Gastroesophageal sphincter (tissue), 4 donors: ENCODE measurements at regions not wholly inside any gene's neighbourhood (a gene's known extent, or its start where the extent isn't known, plus 50 kb on each side); places are given as distances from the start of the nearest gene placed in this dataset.
"Not testable (repeated sequence)": the region's sequence is repeated elsewhere in the genome, so short reads cannot be mapped to it uniquely, and the experiment has no call there.

Source experiments
- ATAC-seq: fragments of 150-250 bp; one replicate; pipeline ENCODE4 v1.9.1; 2016; ENCODE audit warnings: mild to moderate bottlenecking, moderate library complexity
- H3K27ac ChIP-seq, 4 donors: fragments of 200-600 bp; sonication (generic) in 3 of 4; 1 replicate in 3 of 4; 2 replicates in 1 of 4; pipeline ENCODE4 v1.5.1; 2016 to 2019
- H3K27me3 ChIP-seq: fragments of 200-600 bp; sonication (generic); one replicate; pipeline ENCODE4 v1.5.1; 2019
- H3K36me3 ChIP-seq, 2 donors: fragments of 200-600 bp; sonication (generic); one replicate each; pipeline ENCODE4 v1.5.1; 2019; ENCODE audit warnings: control low read depth in 1 of 2
- H3K4me1 ChIP-seq, 3 donors: fragments of 200-600 bp; sonication (generic); 1 replicate in 2 of 3; 2 replicates in 1 of 3; pipeline ENCODE4 v1.5.1; 2016 to 2019; ENCODE audit warnings: control low read depth in 2 of 3
- H3K4me3 ChIP-seq, 2 donors: fragments of 200-600 bp; sonication (generic); one replicate each; pipeline ENCODE4 v1.5.1; 2019; ENCODE audit warnings: mild to moderate bottlenecking in 1 of 2, moderate library complexity in 1 of 2
- H3K9me3 ChIP-seq, 3 donors: fragments of 200-600 bp; sonication (generic); one replicate each; pipeline ENCODE4 v1.5.1; 2017 to 2019; ENCODE audit warnings: control low read depth in 2 of 3
- CTCF ChIP-seq, 4 experiments: fragments of 200-600 bp in 2 of 4; fragments of 450-650 bp in 2 of 4; sonication (generic) in 1 of 4; IDR thresholded peaks; one replicate each; pipeline ENCODE4 v1.5.1; 2017 to 2019; ENCODE audit warnings: antibody characterized with exemption in 4 of 4, mild to moderate bottlenecking in 2 of 4, moderate library complexity in 2 of 4
- EP300 ChIP-seq: sonication (generic); formaldehyde crosslinking; IDR thresholded peaks from one replicate; pipeline ENCODE4 v1.6.1; 2017; ENCODE audit warnings: antibody characterized with exemption, mild to moderate bottlenecking
- POLR2A ChIP-seq, 2 donors: fragments of 450-650 bp; IDR thresholded peaks; one replicate each; pipeline ENCODE4 v1.6.1; 2017; ENCODE audit warnings: antibody characterized with exemption in 2 of 2, mild to moderate bottlenecking in 2 of 2, moderate library complexity in 1 of 2
- POLR2AphosphoS5 ChIP-seq: sonication (generic); formaldehyde crosslinking; IDR thresholded peaks from one replicate; pipeline ENCODE4 v1.6.1; 2017; ENCODE audit warnings: antibody characterized with exemption
- WGBS, 2 donors: methylation state at CpG; one replicate each; pipeline ENCODE4 v1.1.5; 2018; ENCODE audit warnings: low coverage in 1 of 2; 5-methylcytosine and 5-hydroxymethylcytosine counted together

DNA sequence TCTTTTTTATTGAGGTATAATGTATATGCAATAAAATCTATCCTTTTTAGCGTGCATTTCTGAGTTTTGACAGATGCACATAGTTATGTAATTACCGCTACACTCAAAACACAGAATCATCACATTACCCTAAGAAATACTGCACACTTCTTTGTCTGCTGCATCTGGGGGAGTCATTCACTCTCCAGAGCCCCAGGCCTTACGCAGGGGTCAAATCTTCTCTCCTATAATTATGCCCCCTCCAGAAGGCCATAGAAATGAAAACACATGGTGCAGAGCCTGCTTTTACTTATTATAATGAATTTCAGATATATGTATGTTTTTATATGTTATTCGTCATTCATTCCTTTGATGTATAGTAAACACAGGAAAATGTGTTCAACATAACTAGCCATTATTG lies 296.5 kb upstream of the TMEM132C start:
- Histone ChIP-seq H3K36me3 (no peaks in the 10 kb centered on the region), H3K4me1 (no peaks in the 10 kb centered on the region), H3K27me3 (no peaks in the 10 kb centered on the region), H3K27ac (no peak overlapping the region), H3K9me3 (peaks cover 0 to 16% (median 0%) of the 10 kb centered on the region in 3 donors), H3K4me3 (no peak overlapping the region)
- TF ChIP-seq CTCF (IDR thresholded peaks at IDR 0.05) = no peak
- no peak for TF ChIP-seq POLR2A (IDR thresholded peaks at IDR 0.05)
- no peak for TF ChIP-seq EP300
- no peak for TF ChIP-seq POLR2AphosphoS5
- WGBS, 2 donors = 64 to 68% methylated on average over 4 of the region's 4 CpGs
- no peak for ATAC-seq

GRCh38 chr12:127980585-127980984 lies 286.4 kb upstream of the TMEM132C start:
- no peak for ATAC-seq
- WGBS, 2 donors = 50 to 71% methylated on average over 1 to 3 of the region's 4 CpGs

DNA sequence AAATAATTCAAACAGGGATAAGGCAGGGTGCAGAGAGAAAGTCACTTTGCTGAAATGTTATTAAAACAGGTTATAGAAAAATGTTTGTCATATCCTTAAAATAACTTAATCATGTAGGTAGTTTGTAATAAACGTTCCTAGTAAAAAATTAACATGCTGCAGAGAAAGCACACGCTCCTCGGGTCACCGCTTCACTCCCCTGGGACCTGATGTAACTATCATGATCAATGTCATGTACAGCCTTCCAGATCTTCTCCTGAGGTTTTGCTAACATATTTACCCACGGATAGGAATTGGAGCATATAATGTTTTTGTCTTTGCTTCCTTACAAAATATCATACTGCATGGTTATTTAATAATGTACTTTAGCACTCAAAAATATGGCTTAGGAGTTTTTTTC lies 285.1 kb upstream of the TMEM132C start:
- ATAC-seq = no peak
- no peak for TF ChIP-seq EP300
- no peak for TF ChIP-seq CTCF (IDR thresholded peaks at IDR 0.05)
- TF ChIP-seq POLR2A (IDR thresholded peaks at IDR 0.05) = no peak
- no peak for TF ChIP-seq POLR2AphosphoS5
- 50 to 67% methylated on average over 5 of the region's 5 CpGs for WGBS, 2 donors
- Histone ChIP-seq H3K27me3 (peaks cover 7% of the 10 kb centered on the region), H3K27ac (no peak overlapping the region), H3K9me3 (peaks cover 0 to 4% (median 0%) of the 10 kb centered on the region in 3 donors), H3K4me1 (no peaks in the 10 kb centered on the region), H3K4me3 (no peak overlapping the region), H3K36me3 (no peaks in the 10 kb centered on the region)

More at GRCh38 chr12:127980585-127980984, 286.4 kb upstream of the TMEM132C start:
- H3K36me3 ChIP-seq = no peaks in the 10 kb centered on the region
- peaks cover 0 to 4% (median 0%) of the 10 kb centered on the region in 3 donors for H3K9me3 ChIP-seq
- H3K4me1 ChIP-seq = no peaks in the 10 kb centered on the region
- peaks cover 7% of the 10 kb centered on the region for H3K27me3 ChIP-seq
- H3K27ac ChIP-seq = no peak overlapping the region
- H3K4me3 ChIP-seq = no peak overlapping the region
- no peak for TF ChIP-seq EP300
- no peak for TF ChIP-seq POLR2A (IDR thresholded peaks at IDR 0.05)

DNA sequence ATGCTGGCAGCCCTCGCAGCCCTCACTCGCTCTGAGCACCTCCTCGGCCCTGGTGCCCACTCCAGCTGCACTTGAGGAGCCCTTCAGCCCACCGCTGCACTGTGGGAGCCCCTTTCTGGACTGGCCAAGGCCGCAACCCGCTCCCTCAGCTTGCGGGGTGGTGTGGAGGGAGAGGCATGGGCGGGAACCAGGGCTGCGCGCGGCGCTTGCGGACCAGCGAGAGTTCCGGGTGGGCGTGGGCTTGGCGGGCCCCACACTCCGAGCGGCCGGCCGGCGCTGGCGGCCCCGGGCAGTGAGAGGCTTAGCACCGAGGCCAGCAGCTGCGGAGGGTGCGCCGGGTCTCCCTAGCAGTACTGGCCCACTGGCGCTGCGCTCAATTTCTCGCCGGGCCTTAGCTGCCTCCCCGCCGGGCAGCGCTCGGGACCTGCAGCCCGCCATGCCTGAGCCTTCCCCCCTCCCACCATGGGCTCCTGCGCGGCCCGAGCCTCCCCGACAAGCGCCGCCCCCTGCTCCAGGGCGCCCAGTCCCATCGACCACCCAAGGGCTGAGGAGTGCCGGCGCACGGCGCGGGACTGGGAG lies 283.7 kb upstream of the TMEM132C start:
- not testable (repeated sequence) for H3K9me3 ChIP-seq, H3K4me1 ChIP-seq, H3K27ac ChIP-seq, ATAC-seq, H3K27me3 ChIP-seq, H3K36me3 ChIP-seq, H3K4me3 ChIP-seq
- 95% methylated on average over 3 of the region's 50 CpGs; no CpG with 5 or more reads in 1 of the 2 donors for WGBS, 2 donors

DNA sequence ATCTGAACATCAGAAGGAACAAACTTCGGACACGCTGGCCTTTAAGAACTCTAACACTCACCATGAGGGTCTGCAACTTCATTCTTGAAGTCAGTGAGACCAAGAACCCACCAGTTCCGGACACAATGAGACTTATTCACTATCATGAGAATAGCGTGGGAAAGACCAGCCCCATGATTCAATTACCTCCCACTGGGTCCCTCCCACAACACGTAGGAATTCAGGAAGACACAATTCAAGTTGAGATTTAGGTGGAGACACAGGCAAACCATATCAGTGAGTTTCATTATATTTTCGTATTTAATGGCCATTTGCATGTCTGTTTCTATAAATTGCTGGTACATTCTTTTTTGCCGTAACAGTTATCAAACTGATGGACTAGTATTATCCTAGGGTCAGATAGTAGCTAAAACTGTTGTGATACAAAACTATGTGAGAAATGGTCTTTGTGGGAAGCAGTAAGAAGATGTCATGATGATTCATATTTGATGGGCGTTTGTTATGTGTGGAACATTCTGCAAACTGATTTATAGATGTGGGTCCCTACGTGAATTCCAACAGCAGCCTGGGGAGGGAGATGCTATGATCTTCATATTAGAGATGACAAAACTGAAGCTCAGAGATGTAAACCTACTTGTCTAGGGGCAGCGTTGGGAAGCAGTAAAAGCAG lies 282.4 kb upstream of the TMEM132C start:
- no peak for ATAC-seq
- no peak overlapping the region for H3K27ac ChIP-seq
- 65 to 73% methylated on average over 10 of the region's 10 CpGs for WGBS, 2 donors

More for the DNA sequence above, 282.4 kb upstream of the TMEM132C start:
- H3K27me3 ChIP-seq = no peaks in the 10 kb centered on the region
- no peaks in the 10 kb centered on the region for H3K36me3 ChIP-seq
- TF ChIP-seq CTCF (IDR thresholded peaks at IDR 0.05) (no peak), POLR2AphosphoS5 (no peak), POLR2A (IDR thresholded peaks at IDR 0.05) (no peak), EP300 (no peak)
- H3K4me3 ChIP-seq = no peak overlapping the region
- H3K9me3 ChIP-seq = no peaks in the 10 kb centered on the region
- no peaks in the 10 kb centered on the region for H3K4me1 ChIP-seq
